GM12878 (cell line): ENCODE measurements at regions not wholly inside any gene's neighbourhood (a gene's known extent, or its start where the extent isn't known, plus 50 kb on each side); places are given as distances from the start of the nearest gene placed in this dataset.

Source experiments
- ATAC-seq: fragments of 200-7000 bp; cut with Tn5 transposase; 3 replicates; pipeline ENCODE4 v1.9.1; 2020; ENCODE audit warnings: mild to moderate bottlenecking, moderate library complexity
- BruUV-seq: library from RNA; stranded (reverse); fragments of 400-500 nt; replicated peaks from 2 replicates; lab custom pipeline; 2021; lab: Mats Ljungman, UMichigan
- CTCF ChIA-PET: fragments of 300-600 bp; sonication (Branson Sonifier 250); formaldehyde crosslinking; extraction: SDS; loops from one replicate; lab custom pipeline; 2021; ENCODE audit warnings: inconsistent platforms; lab: Yijun Ruan, JAX
- POLR2A ChIA-PET: fragments of 350-600 bp; formaldehyde crosslinking; extraction: SDS; loops from one replicate; lab custom pipeline; 2021; ENCODE audit warnings: inconsistent platforms; lab: Charles Lee
- RAD21 ChIA-PET: fragments of 300-600 bp; sonication (Branson Sonifier 250); formaldehyde crosslinking; loops from one replicate; lab custom pipeline; 2023; ENCODE audit warnings: antibody characterized with exemption; ENCODE audit not compliant: unreplicated experiment; lab: Charles Lee
- SMC1A ChIA-PET: fragments of 300-600 bp; sonication (Branson Sonifier 250); formaldehyde crosslinking; loops from one replicate; lab custom pipeline; 2023; ENCODE audit not compliant: unreplicated experiment, uncharacterized antibody; lab: Charles Lee
- DNase-seq: peaks from one replicate; pipeline ENCODE4 v3.0.0-alpha.2; 2011; ENCODE audit warnings: low read depth, low spot score
- FAIRE-seq: peaks from 3 replicates; lab custom pipeline; 2011; peaks lifted over from hg19 to GRCh38; lab: Jason Lieb, UNC
- H2AFZ ChIP-seq: 2 replicates; pipeline ENCODE4 v1.6.0; 2011; ENCODE audit warnings: low read depth, low read length, control low read depth; ENCODE audit not compliant: control insufficient read depth
- H3K27ac ChIP-seq: 2 replicates; pipeline ENCODE4 v1.5.1; 2011; ENCODE audit warnings: control low read depth; ENCODE audit not compliant: control insufficient read depth, insufficient read depth
- H3K27me3 ChIP-seq, 2 experiments: replicated peaks in 1 of 2; 2 replicates each; pipeline versions ENCODE4 v1.6.0 to v1.6.1; 2011; ENCODE audit warnings: low read length in 1 of 2; ENCODE audit not compliant: control insufficient read depth in 2 of 2, insufficient read depth in 2 of 2
- H3K36me3 ChIP-seq, 2 experiments: 2 replicates each; pipeline ENCODE4 v1.5.1; 2011; ENCODE audit warnings: low read length in 1 of 2; ENCODE audit not compliant: control insufficient read depth in 2 of 2, insufficient read depth in 2 of 2
- H3K4me1 ChIP-seq: 2 replicates; pipeline ENCODE4 v1.6.1; 2011; ENCODE audit warnings: mild to moderate bottlenecking, low read length, moderate library complexity, mixed read lengths; ENCODE audit not compliant: control insufficient read depth, insufficient read depth
- H3K4me2 ChIP-seq: 2 replicates; pipeline ENCODE4 v1.6.0; 2011; ENCODE audit warnings: control low read depth; ENCODE audit not compliant: control insufficient read depth, insufficient read depth
- H3K4me3 ChIP-seq: fragments of 200-600 bp; sonication (generic); 2 replicates; pipeline ENCODE4 v1.5.1; 2016
- H3K79me2 ChIP-seq: 2 replicates; pipeline ENCODE4 v1.6.0; 2011; ENCODE audit warnings: low read length; ENCODE audit not compliant: control insufficient read depth, insufficient read depth
- H3K9ac ChIP-seq: 2 replicates; pipeline ENCODE4 v1.8.0; 2011; ENCODE audit warnings: low read length, control low read depth, mixed read lengths; ENCODE audit not compliant: control insufficient read depth, insufficient read depth
- H3K9me3 ChIP-seq: replicated peaks from 3 replicates; pipeline ENCODE4 v1.5.1; 2011; ENCODE audit warnings: mild to moderate bottlenecking, low read length; ENCODE audit not compliant: control insufficient read depth, insufficient read depth
- H4K20me1 ChIP-seq: 2 replicates; pipeline ENCODE4 v1.6.0; 2011; ENCODE audit not compliant: control insufficient read depth, insufficient read depth
- CBX3 ChIP-seq: fragments of 200-600 bp; sonication (generic); IDR thresholded peaks from 2 replicates; pipeline ENCODE4 v1.6.1; 2016; ENCODE audit warnings: low read depth, borderline replicate concordance
- FOS ChIP-seq: IDR thresholded peaks from 3 replicates; pipeline ENCODE4 v1.6.1; 2011; ENCODE audit warnings: borderline replicate concordance; ENCODE audit not compliant: insufficient read length; ENCODE audit errors: extremely low read depth
- KDM1A ChIP-seq: fragments of 200-600 bp; sonication (generic); IDR thresholded peaks from 2 replicates; pipeline ENCODE4 v1.6.1; 2016; ENCODE audit warnings: borderline replicate concordance
- NFYA ChIP-seq: IDR thresholded peaks from 2 replicates; pipeline ENCODE4 v1.6.1; 2011; ENCODE audit warnings: low read depth, mild to moderate bottlenecking, low read length, improper control_type of control experiment, borderline replicate concordance
- NR2F1 ChIP-seq: fragments of 450-650 bp; conservative IDR thresholded peaks from 2 replicates; pipeline ENCODE4 v1.6.1; 2017; ENCODE audit warnings: mild to moderate bottlenecking
- PML ChIP-seq: IDR thresholded peaks from 2 replicates; pipeline ENCODE4 v1.6.1; 2012; ENCODE audit warnings: low read length, inconsistent platforms
- RBBP5 ChIP-seq: fragments of 200-600 bp; sonication (generic); conservative IDR thresholded peaks from 2 replicates; pipeline ENCODE4 v1.6.1; 2016
- ZNF592 ChIP-seq: fragments of 450-650 bp; IDR thresholded peaks from 2 replicates; pipeline ENCODE4 v1.6.1; 2017; ENCODE audit warnings: mild to moderate bottlenecking, moderate library complexity
- ZNF622 ChIP-seq: fragments of 450-650 bp; IDR thresholded peaks from 2 replicates; pipeline ENCODE4 v1.6.1; 2017; ENCODE audit warnings: mild to moderate bottlenecking, inconsistent platforms
- WGBS: methylation state at CpG from one replicate; pipeline ENCODE4 v1.1.6; 2016; ENCODE audit warnings: low lambda C conversion rate; ENCODE audit not compliant: insufficient replicate concordance, insufficient coverage; ENCODE audit errors: missing lambda C conversion rate; 5-methylcytosine and 5-hydroxymethylcytosine counted together
- in situ Hi-C: fragments of 300-500 bp; cut with MboI; formaldehyde crosslinking; loops from 9 replicates; pipeline ENCODE4 v1.14.3; 2018; ENCODE audit warnings: mixed read lengths
- intact Hi-C: fragments of 100-400 bp; cut with micrococcal nuclease; formaldehyde crosslinking; loops from one replicate; pipeline ENCODE4 v1.14.2; 2022; ENCODE audit not compliant: unreplicated experiment

DNA sequence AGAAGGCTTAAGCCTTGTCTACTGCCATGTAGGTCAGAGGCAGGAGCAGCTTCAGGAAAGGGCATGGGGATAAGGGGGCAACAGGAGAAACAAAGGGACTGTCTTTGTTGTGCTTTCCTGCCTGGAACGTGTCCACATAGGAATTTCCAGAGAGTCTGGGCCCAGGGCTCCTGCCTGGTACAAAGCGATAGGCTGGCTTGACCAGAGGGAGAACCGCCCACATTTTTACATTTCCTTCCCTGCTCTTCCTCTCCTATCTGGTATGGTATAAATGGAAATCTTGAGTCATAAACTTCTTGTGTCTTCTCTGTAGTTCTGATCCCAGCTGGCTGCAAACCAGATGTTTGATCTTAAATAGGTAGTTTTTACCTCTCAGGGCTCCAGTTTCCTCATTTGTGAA, 414.8 kb downstream of the HRH4 start (continued):
- TF ChIP-seq ZNF592 = no peak
- TF ChIP-seq CBX3 = no peak
- TF ChIP-seq ZNF622 = no peak
- no peak for TF ChIP-seq RBBP5

DNA sequence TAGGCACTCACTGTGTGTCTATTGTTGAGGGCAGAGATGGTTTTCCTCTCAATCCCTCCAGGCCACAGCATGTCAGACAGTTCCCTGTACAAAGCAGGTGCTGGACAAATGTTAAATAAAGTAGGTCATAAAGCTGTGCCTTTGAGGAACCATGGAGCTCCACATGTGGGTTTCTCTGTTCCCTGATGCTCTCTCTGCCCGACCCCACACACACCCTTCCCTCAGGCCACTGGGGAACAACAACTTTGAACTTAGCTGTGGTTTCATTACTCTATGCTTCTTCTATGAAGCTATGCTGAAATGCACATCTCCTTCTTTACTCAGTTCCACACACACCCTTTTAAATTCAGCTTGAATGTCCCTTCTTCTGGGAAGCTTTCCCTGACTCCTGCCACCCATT, 415.3 kb downstream of the HRH4 start:
- Histone ChIP-seq H2AFZ (no peak overlapping the region), H3K36me3 (no peaks in the 10 kb centered on the region), H3K79me2 (no peaks in the 10 kb centered on the region), H3K4me3 (no peak overlapping the region), H3K27me3 (no peaks in the 10 kb centered on the region; a peak in 1 of 4 replicates)
- ATAC-seq (no peak), DNase-seq (no peak)
- no peak for TF ChIP-seq NR2F1
- no peak for TF ChIP-seq FOS
- no peak for TF ChIP-seq KDM1A
- no peak for TF ChIP-seq NFYA
- no peak for TF ChIP-seq PML
- TF ChIP-seq, all 136 proteins: peak for 0
- ChIA-PET CTCF (interaction anchor here (0.6 kb wide), 1 partner anchor 1050 kb away, joined by 3 read pairs; no protein-coding TSS in a partner anchor), RAD21 (interaction anchor here (0.6 kb wide), 1 partner anchor 164 kb away, joined by 3 read pairs; no protein-coding TSS in a partner anchor), SMC1A (no interaction called here), POLR2A (no interaction called here)
- Histone ChIP-seq H3K27ac (no peak overlapping the region), H3K4me1 (no peaks in the 10 kb centered on the region), H3K4me2 (no peak overlapping the region), H3K9ac (no peak overlapping the region), H3K9me3 (no peaks in the 10 kb centered on the region), H4K20me1 (no peaks in the 10 kb centered on the region)
- no peak for FAIRE-seq
- 0% methylated on average over 1 of the region's 1 CpG for WGBS
- intact Hi-C loops (loop anchor here (5.0 kb wide), 3 partner anchors 187 to 1027 kb away; no protein-coding TSS in a partner anchor), in situ Hi-C loops (loop anchor here (25.0 kb wide), 1 partner anchor 962 kb away; no protein-coding TSS in a partner anchor)
- BruUV-seq = no TSS peak
